Endothelial cell of umbilical vein (primary cell): ENCODE measurements at regions not wholly inside any gene's neighbourhood (a gene's known extent, or its start where the extent isn't known, plus 50 kb on each side); places are given as distances from the start of the nearest gene placed in this dataset.
A peak's percentile ranks its signal among the peaks of the same experiment; 100 is the strongest.

Experiments used
- BruUV-seq: library from RNA; stranded (reverse); fragments of 400-500 nt; replicated peaks from 2 replicates; lab custom pipeline; 2021; lab: Mats Ljungman, UMichigan
- CTCF ChIA-PET: fragments of 300-600, 350-600 bp; sonication (Branson Sonifier 250); formaldehyde crosslinking; loops from one replicate; lab custom pipeline; 2021; ENCODE audit warnings: antibody characterized with exemption, inconsistent platforms; lab: Charles Lee
- POLR2A ChIA-PET: fragments of 300-600, 350-600 bp; sonication (Branson Sonifier 250); formaldehyde crosslinking; loops from one replicate; lab custom pipeline; 2021; ENCODE audit warnings: antibody characterized with exemption, inconsistent platforms; lab: Charles Lee
- DNase-seq: peaks from one replicate; pipeline ENCODE4 v3.0.0-alpha.2; 2011; ENCODE audit warnings: low read depth, low spot score
- FAIRE-seq: peaks from 2 replicates; lab custom pipeline; 2011; peaks lifted over from hg19 to GRCh38; lab: Jason Lieb, UNC
- H2AFZ ChIP-seq: 2 replicates; pipeline ENCODE4 v1.6.0; 2012; ENCODE audit warnings: low read depth, low read length, control low read depth, inconsistent platforms
- H3K27ac ChIP-seq: 2 replicates; pipeline ENCODE4 v1.5.1; 2011; ENCODE audit warnings: low read depth, mild to moderate bottlenecking, control low read depth, low read length, moderate library complexity; ENCODE audit not compliant: insufficient read depth
- H3K27me3 ChIP-seq, 2 experiments: 2 replicates each; pipeline versions ENCODE4 v1.6.0 to v1.6.1; 2011; ENCODE audit warnings: low read length in 2 of 2, mixed read lengths in 1 of 2; ENCODE audit not compliant: control insufficient read depth in 2 of 2, insufficient read depth in 2 of 2
- H3K36me3 ChIP-seq, 2 experiments: 2 replicates in 1 of 2; 3 replicates in 1 of 2; pipeline ENCODE4 v1.5.1; 2011; ENCODE audit warnings: low read length in 2 of 2, mild to moderate bottlenecking in 1 of 2, moderate library complexity in 1 of 2; ENCODE audit not compliant: control insufficient read depth in 2 of 2, insufficient read depth in 2 of 2; ENCODE audit errors: extremely low read depth in 1 of 2
- H3K4me1 ChIP-seq: 3 replicates; pipeline ENCODE4 v1.5.1; 2011; ENCODE audit warnings: mild to moderate bottlenecking, low read length; ENCODE audit not compliant: control insufficient read depth, insufficient read depth; ENCODE audit errors: extremely low read depth
- H3K4me2 ChIP-seq: 2 replicates; pipeline ENCODE4 v1.6.1; 2011; ENCODE audit warnings: low read length, control low read depth, mixed read lengths; ENCODE audit not compliant: insufficient read depth
- H3K4me3 ChIP-seq, 3 experiments: fragments of 200-600 bp in 1 of 3; sonication (generic), shearing (Covaris generic) in 1 of 3; replicated peaks in 1 of 3; 2 replicates each; pipeline ENCODE4 v1.5.1; 2011 to 2016; ENCODE audit warnings: control low read depth in 3 of 3, low read length in 3 of 3, mild to moderate bottlenecking in 2 of 3, inconsistent platforms in 1 of 3, low read depth in 1 of 3, moderate library complexity in 1 of 3; ENCODE audit not compliant: insufficient read depth in 1 of 3
- H3K79me2 ChIP-seq: 2 replicates; pipeline ENCODE4 v1.6.0; 2012; ENCODE audit warnings: low read length, inconsistent platforms; ENCODE audit not compliant: control insufficient read depth, insufficient read depth
- H3K9ac ChIP-seq: replicated peaks from 2 replicates; pipeline ENCODE3; 2011; ENCODE audit warnings: low read length, control low read depth; ENCODE audit not compliant: insufficient read depth; ENCODE audit errors: extremely low read depth
- H3K9me1 ChIP-seq: replicated peaks from 3 replicates; pipeline ENCODE4 v1.6.0; 2011; ENCODE audit warnings: mild to moderate bottlenecking, low read length; ENCODE audit not compliant: control insufficient read depth, insufficient read depth; ENCODE audit errors: extremely low read depth
- H3K9me3 ChIP-seq: replicated peaks from 2 replicates; pipeline ENCODE4 v1.5.1; 2012; ENCODE audit warnings: low read length, inconsistent platforms; ENCODE audit not compliant: control insufficient read depth, insufficient read depth
- H4K20me1 ChIP-seq: replicated peaks from 2 replicates; pipeline ENCODE3; 2011; ENCODE audit warnings: mild to moderate bottlenecking, low read length; ENCODE audit not compliant: control insufficient read depth, insufficient read depth; ENCODE audit errors: extremely low read depth
- CTCF ChIP-seq, 2 donors: IDR thresholded peaks; 1 replicate in 1 of 2; 2 replicates in 1 of 2; pipeline ENCODE4 v1.5.1; 2011; ENCODE audit warnings: low read length in 2 of 2, mild to moderate bottlenecking in 2 of 2, moderate library complexity in 2 of 2, control low read depth in 1 of 2, inconsistent platforms in 1 of 2, low read depth in 1 of 2; ENCODE audit not compliant: insufficient read depth in 1 of 2; ENCODE audit errors: extremely low read depth in 1 of 2
- EZH2 ChIP-seq: IDR thresholded peaks from 2 replicates; pipeline ENCODE4 v1.6.1; 2012; ENCODE audit warnings: borderline replicate concordance, low read depth, mild to moderate bottlenecking, moderate library complexity, low read length, inconsistent platforms; ENCODE audit not compliant: severe bottlenecking
- FOS ChIP-seq: IDR thresholded peaks from 2 replicates; pipeline ENCODE4 v1.6.1; 2011; ENCODE audit warnings: mild to moderate bottlenecking, low read length, moderate library complexity, borderline replicate concordance; ENCODE audit not compliant: insufficient read depth
- GATA2 ChIP-seq: IDR thresholded peaks from 2 replicates; pipeline ENCODE4 v1.7.0; 2011; ENCODE audit warnings: low read depth, mild to moderate bottlenecking, moderate library complexity, mixed read lengths, low read length; ENCODE audit not compliant: insufficient read length, insufficient read depth
- JUN ChIP-seq: IDR thresholded peaks from 2 replicates; pipeline ENCODE4 v1.6.1; 2011; ENCODE audit warnings: borderline replicate concordance, low read depth; ENCODE audit not compliant: insufficient read length, insufficient read depth
- MAX ChIP-seq: IDR thresholded peaks from 2 replicates; pipeline ENCODE4 v1.6.1; 2011; ENCODE audit not compliant: insufficient read depth, insufficient read length
- MYC ChIP-seq: IDR thresholded peaks from one replicate; pipeline ENCODE4 v1.6.1; 2011; ENCODE audit warnings: mild to moderate bottlenecking, low read depth, low read length
- POLR2A ChIP-seq: IDR thresholded peaks from 2 replicates; pipeline ENCODE4 v1.6.1; 2012; ENCODE audit warnings: low read depth, mild to moderate bottlenecking, control low read depth, low read length
- POLR2AphosphoS5 ChIP-seq: IDR thresholded peaks from 2 replicates; pipeline ENCODE4 v1.6.1; 2012; ENCODE audit warnings: low read depth, mild to moderate bottlenecking, control low read depth, low read length, moderate library complexity; ENCODE audit not compliant: insufficient read depth
- dilution Hi-C: fragments of 300-500 bp; cut with MboI; formaldehyde crosslinking; loops from one replicate; pipeline ENCODE4 v1.15.0; 2019; ENCODE audit warnings: low sequenced_read_pairs; ENCODE audit not compliant: extremely low pct_ligation_motif_present
- intact Hi-C: fragments of 100-400 bp; cut with micrococcal nuclease; formaldehyde crosslinking; loops from one replicate; pipeline ENCODE4 v1.10.0; 2022

- Histone ChIP-seq H3K27ac (no peak overlapping the region), H3K4me3 (no peak overlapping the region), H2AFZ (peak overlapping the region; percentile 29), H3K27me3 (no peaks in the 10 kb centered on the region), H3K36me3 (no peaks in the 10 kb centered on the region), H3K9me3 (no peaks in the 10 kb centered on the region), H3K9me1 (no peaks in the 10 kb centered on the region), H3K4me1 (peaks cover 26% of the 10 kb centered on the region), H4K20me1 (no peaks in the 10 kb centered on the region), H3K79me2 (no peaks in the 10 kb centered on the region), H3K9ac (no peak overlapping the region), H3K4me2 (no peak overlapping the region)
- dilution Hi-C loops (no loop called here), intact Hi-C loops (loop anchor here (1.0 kb wide), 1 partner anchor 8 kb away; no protein-coding TSS in a partner anchor)
- TF ChIP-seq FOS (no peak), POLR2AphosphoS5 (no peak), MAX (no peak), JUN (no peak), MYC (no peak), POLR2A (no peak), CTCF (IDR thresholded peaks at IDR 0.05; ENCODE audit: extremely low read depth in 1 of 2, insufficient read depth in 1 of 2, low read depth in 1 of 2, low read length in 2 of 2) (no peak), GATA2 (no peak), EZH2 (no peak)
- FAIRE-seq (peak; percentile 54), DNase-seq (peak; percentile 62)
- BruUV-seq = no TSS peak
- ChIA-PET POLR2A (no interaction called here), CTCF (interaction anchor here (1.0 kb wide), 1 partner anchor 8 kb away, joined by 4 read pairs; no protein-coding TSS in a partner anchor)
These were observed 70.8 kb downstream of the KCNE4 start for GRCh38 chr2:223122781-223123180.
